ENCODE measurements at regions not wholly inside any gene's neighbourhood (a gene's known extent, or its start where the extent isn't known, plus 50 kb on each side); places are given as distances from the start of the nearest gene placed in this dataset.

GRCh38 chr2:2389215-2389614 is 58.1 kb upstream of the MYT1L start:
- DNase-seq: no peak
